Neural progenitor cell (in vitro differentiated cells): ENCODE measurements at regions not wholly inside any gene's neighbourhood (a gene's known extent, or its start where the extent isn't known, plus 50 kb on each side); places are given as distances from the start of the nearest gene placed in this dataset.

Source experiments
- CTCF ChIP-seq: fragments of 200-600 bp; sonication (generic); IDR thresholded peaks from 2 replicates; pipeline ENCODE4 v1.5.1; 2017; ENCODE audit warnings: antibody characterized with exemption, mild to moderate bottlenecking
- EZH2 ChIP-seq: fragments of 200-600 bp; sonication (generic); IDR thresholded peaks from 2 replicates; pipeline ENCODE4 v1.6.1; 2017; ENCODE audit warnings: antibody characterized with exemption, mild to moderate bottlenecking, moderate library complexity
- EZH2phosphoT487 ChIP-seq: fragments of 200-600 bp; sonication (generic); IDR thresholded peaks from 2 replicates; pipeline ENCODE4 v1.6.1; 2017; ENCODE audit warnings: antibody characterized with exemption

- TF ChIP-seq CTCF = no peak
- no peak for TF ChIP-seq EZH2phosphoT487
- TF ChIP-seq EZH2 = no peak
These were observed 111.5 kb upstream of the NHSL1 start for GRCh38 chr6:138610816-138611215.
